ENCODE measurements at regions not wholly inside any gene's neighbourhood (a gene's known extent, or its start where the extent isn't known, plus 50 kb on each side); places are given as distances from the start of the nearest gene placed in this dataset.

- TF ChIP-seq EZH2 (IDR thresholded peaks at IDR 0.05; ENCODE audit: insufficient read depth, poor library complexity, severe bottlenecking), result no peak
- TF ChIP-seq EZH2phosphoT487 (IDR thresholded peaks at IDR 0.05; ENCODE audit: insufficient read depth, low read depth), result no peak
Observed at GRCh38 chr5:33162057-33162456, 278.7 kb upstream of the TARS1 start.
